KMS-11 (cell line): ENCODE measurements at regions not wholly inside any gene's neighbourhood (a gene's known extent, or its start where the extent isn't known, plus 50 kb on each side); places are given as distances from the start of the nearest gene placed in this dataset.

Experiments
- H2AFZ ChIP-seq: fragments of 200-600 bp; sonication (generic); 2 replicates; pipeline ENCODE4 v1.6.1; 2016; ENCODE audit warnings: antibody characterized with exemption, mixed run types, low read depth
- H3K27ac ChIP-seq: fragments of 200-600 bp; sonication (generic); 2 replicates; pipeline ENCODE4 v1.6.1; 2016; ENCODE audit warnings: mild to moderate bottlenecking, mixed run types
- H3K27me3 ChIP-seq: fragments of 200-600 bp; sonication (generic); 2 replicates; pipeline ENCODE4 v1.6.1; 2017; ENCODE audit warnings: mild to moderate bottlenecking, low read depth, mixed run types, moderate library complexity; ENCODE audit not compliant: insufficient read depth
- H3K36me3 ChIP-seq: fragments of 200-600 bp; sonication (generic); 2 replicates; pipeline ENCODE4 v1.6.1; 2017; ENCODE audit warnings: mild to moderate bottlenecking, mixed run types; ENCODE audit not compliant: insufficient read depth
- H3K4me1 ChIP-seq: fragments of 200-600 bp; sonication (generic); 2 replicates; pipeline ENCODE4 v1.6.1; 2016; ENCODE audit warnings: mild to moderate bottlenecking, low read depth, mixed run types; ENCODE audit not compliant: poor library complexity, severe bottlenecking
- H3K4me2 ChIP-seq: fragments of 200-600 bp; sonication (generic); 2 replicates; pipeline ENCODE4 v1.7.0; 2016; ENCODE audit warnings: mild to moderate bottlenecking, mixed run types
- H3K4me3 ChIP-seq: fragments of 200-600 bp; sonication (generic); IDR thresholded peaks from 2 replicates; pipeline ENCODE4 v1.6.1; 2017; ENCODE audit warnings: low read depth, low read length, mixed read lengths; ENCODE audit not compliant: insufficient read depth
- H3K79me2 ChIP-seq: fragments of 200-600 bp; sonication (generic); 2 replicates; pipeline ENCODE4 v1.6.1; 2016; ENCODE audit warnings: low read depth, mixed run types; ENCODE audit not compliant: insufficient read depth
- H3K9ac ChIP-seq: fragments of 200-600 bp; sonication (generic); 2 replicates; pipeline ENCODE4 v1.6.1; 2016; ENCODE audit warnings: mild to moderate bottlenecking, mixed run types
- H4K20me1 ChIP-seq: fragments of 200-600 bp; sonication (generic); 2 replicates; pipeline ENCODE4 v1.6.1; 2016; ENCODE audit warnings: mild to moderate bottlenecking, mixed run types; ENCODE audit not compliant: insufficient read depth
- TF ChIP-seq, protein P1 (sequence below): fragments of 200-600 bp; sonication (generic); conservative IDR thresholded peaks from 2 replicates; pipeline ENCODE4 v1.6.1; 2017; ENCODE audit warnings: low read depth, mild to moderate bottlenecking, antibody characterized with exemption, low read length, moderate library complexity, mixed read lengths

DNA sequence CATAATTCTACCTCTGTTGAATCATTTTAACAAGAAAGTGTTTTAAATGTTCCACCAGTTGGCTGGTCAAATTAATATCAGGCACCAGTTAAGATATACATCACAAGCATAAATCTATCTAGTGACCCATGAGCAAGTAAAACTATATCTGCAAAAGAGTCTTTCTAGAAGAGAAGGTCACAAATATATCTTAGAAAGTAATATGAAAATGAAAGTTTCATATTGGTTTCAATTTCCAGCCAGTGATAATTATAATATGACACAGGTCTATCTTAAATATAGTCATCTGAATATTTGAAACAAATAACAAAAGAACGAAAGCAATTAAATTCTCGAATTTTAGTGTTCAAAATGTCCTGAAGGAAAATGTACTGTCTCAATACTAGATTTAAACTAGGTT lies 282.5 kb upstream of the KYNU start:
- Histone ChIP-seq H3K4me1 (no peaks in the 10 kb centered on the region), H3K4me2 (no peak overlapping the region), H3K4me3 (no peak overlapping the region), H2AFZ (no peak overlapping the region), H3K79me2 (no peaks in the 10 kb centered on the region), H4K20me1 (no peaks in the 10 kb centered on the region), H3K27me3 (no peaks in the 10 kb centered on the region), H3K27ac (no peak overlapping the region), H3K36me3 (no peaks in the 10 kb centered on the region), H3K9ac (no peak overlapping the region)
- TF ChIP-seq, protein P1, sequence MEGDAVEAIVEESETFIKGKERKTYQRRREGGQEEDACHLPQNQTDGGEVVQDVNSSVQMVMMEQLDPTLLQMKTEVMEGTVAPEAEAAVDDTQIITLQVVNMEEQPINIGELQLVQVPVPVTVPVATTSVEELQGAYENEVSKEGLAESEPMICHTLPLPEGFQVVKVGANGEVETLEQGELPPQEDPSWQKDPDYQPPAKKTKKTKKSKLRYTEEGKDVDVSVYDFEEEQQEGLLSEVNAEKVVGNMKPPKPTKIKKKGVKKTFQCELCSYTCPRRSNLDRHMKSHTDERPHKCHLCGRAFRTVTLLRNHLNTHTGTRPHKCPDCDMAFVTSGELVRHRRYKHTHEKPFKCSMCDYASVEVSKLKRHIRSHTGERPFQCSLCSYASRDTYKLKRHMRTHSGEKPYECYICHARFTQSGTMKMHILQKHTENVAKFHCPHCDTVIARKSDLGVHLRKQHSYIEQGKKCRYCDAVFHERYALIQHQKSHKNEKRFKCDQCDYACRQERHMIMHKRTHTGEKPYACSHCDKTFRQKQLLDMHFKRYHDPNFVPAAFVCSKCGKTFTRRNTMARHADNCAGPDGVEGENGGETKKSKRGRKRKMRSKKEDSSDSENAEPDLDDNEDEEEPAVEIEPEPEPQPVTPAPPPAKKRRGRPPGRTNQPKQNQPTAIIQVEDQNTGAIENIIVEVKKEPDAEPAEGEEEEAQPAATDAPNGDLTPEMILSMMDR = no peak

DNA sequence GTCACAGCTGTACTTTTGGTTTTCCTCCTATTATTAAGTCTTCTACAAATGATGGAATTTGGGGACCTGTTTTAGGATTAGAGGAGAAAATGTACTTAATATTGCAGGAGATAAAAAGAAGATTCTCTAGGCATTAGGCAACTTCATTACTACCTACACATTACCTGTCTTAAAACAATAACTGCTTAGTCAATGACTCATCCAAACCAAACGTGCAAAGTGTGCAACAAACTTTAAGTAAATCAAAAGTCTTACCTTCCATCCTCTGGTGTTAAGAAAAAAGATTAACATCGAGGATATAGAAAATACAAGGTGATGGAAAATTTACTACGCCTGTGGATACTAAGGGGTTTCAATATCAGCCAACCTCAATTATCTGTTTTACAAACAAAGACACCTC lies 285.3 kb upstream of the KYNU start:
- H3K79me2 ChIP-seq = no peaks in the 10 kb centered on the region
- no peaks in the 10 kb centered on the region for H3K27me3 ChIP-seq
- H3K4me2 ChIP-seq = no peak overlapping the region
- H3K27ac ChIP-seq = no peak overlapping the region
- no peak overlapping the region for H3K4me3 ChIP-seq
- no peaks in the 10 kb centered on the region for H4K20me1 ChIP-seq
- no peak overlapping the region for H3K9ac ChIP-seq
- TF ChIP-seq, protein P1 = no peak
- H3K4me1 ChIP-seq = peaks cover under 1% of the 10 kb centered on the region
- no peak overlapping the region for H2AFZ ChIP-seq
- H3K36me3 ChIP-seq = no peaks in the 10 kb centered on the region

DNA sequence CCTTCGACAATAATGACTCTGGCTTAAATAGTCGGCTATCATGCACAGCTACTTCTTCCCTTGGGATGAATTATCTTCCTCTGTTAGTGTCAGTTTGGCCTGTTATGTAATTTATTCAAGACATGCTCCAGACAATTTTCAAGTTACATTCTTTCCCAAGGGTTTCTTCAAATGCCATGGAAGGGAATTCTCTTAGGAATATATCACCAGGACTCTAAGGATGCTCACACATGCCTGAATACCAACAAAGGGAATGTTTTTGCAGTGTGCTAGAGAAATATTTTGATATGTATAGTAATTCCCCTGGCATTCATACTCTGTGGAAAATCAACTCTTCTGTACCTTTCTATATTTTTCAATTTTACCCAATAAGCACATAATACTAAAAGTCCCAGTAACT lies 286.0 kb upstream of the KYNU start:
- Histone ChIP-seq H3K27ac (no peak overlapping the region), H2AFZ (no peak overlapping the region), H3K4me2 (no peak overlapping the region), H3K27me3 (no peaks in the 10 kb centered on the region), H3K36me3 (no peaks in the 10 kb centered on the region), H3K79me2 (no peaks in the 10 kb centered on the region), H4K20me1 (no peaks in the 10 kb centered on the region), H3K4me3 (no peak overlapping the region), H3K4me1 (peaks cover 8% of the 10 kb centered on the region), H3K9ac (no peak overlapping the region)
- TF ChIP-seq, protein P1 = no peak

DNA sequence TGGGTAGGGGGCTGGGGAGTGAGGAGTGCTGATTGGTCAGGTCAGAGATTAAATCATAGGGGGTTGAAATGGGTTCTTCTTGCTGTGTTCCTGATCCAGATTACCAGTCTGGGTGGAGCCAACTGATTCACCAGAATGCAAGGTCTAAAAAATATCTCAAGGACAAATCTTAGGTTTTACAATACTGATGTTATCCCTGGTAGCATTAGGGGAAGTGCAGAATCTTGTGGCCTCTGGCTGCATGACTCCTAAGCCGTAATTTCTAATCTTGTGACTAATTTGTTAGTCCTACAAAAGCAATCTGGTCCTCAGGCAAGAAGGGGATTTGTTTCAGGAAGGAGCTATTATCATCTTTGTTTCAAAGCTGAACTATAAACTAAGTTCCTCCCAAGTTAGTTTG lies 289.2 kb upstream of the KYNU start:
- Histone ChIP-seq H3K27me3 (no peaks in the 10 kb centered on the region), H3K4me2 (no peak overlapping the region), H3K36me3 (no peaks in the 10 kb centered on the region), H3K79me2 (no peaks in the 10 kb centered on the region), H3K27ac (no peak overlapping the region), H4K20me1 (no peaks in the 10 kb centered on the region), H3K4me1 (peaks cover 9% of the 10 kb centered on the region), H2AFZ (no peak overlapping the region), H3K9ac (no peak overlapping the region), H3K4me3 (no peak overlapping the region)
- TF ChIP-seq, protein P1 = no peak
